Tibial artery (tissue), 4 donors: ENCODE measurements at regions not wholly inside any gene's neighbourhood (a gene's known extent, or its start where the extent isn't known, plus 50 kb on each side); places are given as distances from the start of the nearest gene placed in this dataset.

Source experiments
- DNase-seq, 2 donors: peaks; one replicate each; pipeline ENCODE4 v3.0.0-alpha.2; 2019
- H3K27ac ChIP-seq, 2 donors: fragments of 200-600 bp; sonication (generic) in 1 of 2; 1 replicate in 1 of 2; 2 replicates in 1 of 2; pipeline ENCODE4 v1.5.1; 2018 to 2019; ENCODE audit warnings: mild to moderate bottlenecking in 1 of 2
- H3K27me3 ChIP-seq, 2 donors: fragments of 200-600 bp; sonication (generic) in 1 of 2; one replicate each; pipeline versions ENCODE4 v1.5.1 to v1.6.0; 2016 to 2019
- H3K36me3 ChIP-seq, 3 donors: fragments of 200-600 bp; sonication (generic) in 2 of 3; one replicate each; pipeline ENCODE4 v1.5.1; 2016 to 2019; ENCODE audit warnings: mild to moderate bottlenecking in 2 of 3
- H3K4me1 ChIP-seq, 4 donors: fragments of 200-600 bp; sonication (generic) in 2 of 4; 1 replicate in 3 of 4; 2 replicates in 1 of 4; pipeline ENCODE4 v1.5.1; 2016 to 2019
- H3K4me3 ChIP-seq, 2 donors: fragments of 200-600 bp; sonication (generic) in 1 of 2; 1 replicate in 1 of 2; 2 replicates in 1 of 2; pipeline ENCODE4 v1.5.1; 2018 to 2019; ENCODE audit warnings: mild to moderate bottlenecking in 2 of 2
- H3K9me3 ChIP-seq, 3 donors: fragments of 200-600 bp; sonication (generic) in 1 of 3; one replicate each; pipeline ENCODE4 v1.5.1; 2016 to 2019
- CTCF ChIP-seq, 2 experiments: fragments of 200-600 bp in 1 of 2; fragments of 450-650 bp in 1 of 2; IDR thresholded peaks; one replicate each; pipeline ENCODE4 v1.5.1; 2017 to 2019; ENCODE audit warnings: antibody characterized with exemption in 2 of 2, mild to moderate bottlenecking in 1 of 2, moderate library complexity in 1 of 2
- intact Hi-C: fragments of 100-400 bp; cut with DNase I; formaldehyde crosslinking; loops from one replicate; pipeline ENCODE4 v1.15.0; 2023; ENCODE audit warnings: low total_unique reads

GRCh38 chr20:39698752-39699151 lies 736.6 kb downstream of the DHX35 start:
- intact Hi-C loops = no loop called here

GRCh38 chr20:39691151-39691862 lies 729.2 kb downstream of the DHX35 start:
- Histone ChIP-seq H3K4me3 (no peak overlapping the region), H3K4me1 (no peaks in the 10 kb centered on the region), H3K36me3 (no peaks in the 10 kb centered on the region), H3K27me3 (no peaks in the 10 kb centered on the region), H3K27ac (no peak overlapping the region), H3K9me3 (no peaks in the 10 kb centered on the region)
- TF ChIP-seq CTCF (IDR thresholded peaks at IDR 0.05) = no peak
- intact Hi-C loops = no loop called here
- DNase-seq = no peak

More at GRCh38 chr20:39698752-39699151, 736.6 kb downstream of the DHX35 start:
- no peak overlapping the region for H3K27ac ChIP-seq
- TF ChIP-seq CTCF (IDR thresholded peaks at IDR 0.05) = no peak
- no peak overlapping the region for H3K4me3 ChIP-seq
- no peaks in the 10 kb centered on the region for H3K9me3 ChIP-seq
- no peaks in the 10 kb centered on the region for H3K27me3 ChIP-seq
- DNase-seq = no peak
- peaks cover 0 to 3% (median 0%) of the 10 kb centered on the region in 4 donors for H3K4me1 ChIP-seq
- no peaks in the 10 kb centered on the region for H3K36me3 ChIP-seq

- TF ChIP-seq CTCF (IDR thresholded peaks at IDR 0.05) = no peak
- DNase-seq = no peak
- no peak overlapping the region for H3K4me3 ChIP-seq
- no peaks in the 10 kb centered on the region for H3K27me3 ChIP-seq
- H3K36me3 ChIP-seq = no peaks in the 10 kb centered on the region
- no peak overlapping the region for H3K27ac ChIP-seq
- no peaks in the 10 kb centered on the region for H3K9me3 ChIP-seq
- H3K4me1 ChIP-seq = no peaks in the 10 kb centered on the region
- intact Hi-C loops = no loop called here
These were observed 714.8 kb downstream of the DHX35 start for GRCh38 chr20:39676857-39677391.

GRCh38 chr20:39676241-39676640 lies 714.1 kb downstream of the DHX35 start:
- intact Hi-C loops = no loop called here
- TF ChIP-seq CTCF (IDR thresholded peaks at IDR 0.05) = no peak
- DNase-seq = no peak
- H3K4me1 ChIP-seq = no peaks in the 10 kb centered on the region
- H3K9me3 ChIP-seq = no peaks in the 10 kb centered on the region
- no peak overlapping the region for H3K4me3 ChIP-seq
- no peak overlapping the region for H3K27ac ChIP-seq
- H3K36me3 ChIP-seq = no peaks in the 10 kb centered on the region
- no peaks in the 10 kb centered on the region for H3K27me3 ChIP-seq

- no peak for DNase-seq
- no peak for TF ChIP-seq CTCF (IDR thresholded peaks at IDR 0.05)
- no peaks in the 10 kb centered on the region for H3K36me3 ChIP-seq
- no peak overlapping the region for H3K27ac ChIP-seq
- intact Hi-C loops = no loop called here
- H3K9me3 ChIP-seq = no peaks in the 10 kb centered on the region
- no peak overlapping the region for H3K4me3 ChIP-seq
- no peaks in the 10 kb centered on the region for H3K4me1 ChIP-seq
- H3K27me3 ChIP-seq = no peaks in the 10 kb centered on the region
These were observed 712.7 kb downstream of the DHX35 start for GRCh38 chr20:39674842-39675241.
